Skeletal muscle satellite cell (primary cell): ENCODE measurements at regions not wholly inside any gene's neighbourhood (a gene's known extent, or its start where the extent isn't known, plus 50 kb on each side); places are given as distances from the start of the nearest gene placed in this dataset.

Source experiments
- H3K27me3 ChIP-seq: 2 replicates; pipeline ENCODE4 v1.7.0; 2013; ENCODE audit warnings: low read length; ENCODE audit not compliant: control insufficient read depth, insufficient read depth
- H3K36me3 ChIP-seq: 2 replicates; pipeline ENCODE4 v1.7.0; 2013; ENCODE audit warnings: mild to moderate bottlenecking, control low read depth, low read length; ENCODE audit not compliant: insufficient read depth
- H3K4me1 ChIP-seq: 2 replicates; pipeline ENCODE4 v1.7.0; 2013; ENCODE audit warnings: low read length; ENCODE audit not compliant: control insufficient read depth, insufficient read depth
- H3K4me2 ChIP-seq: 2 replicates; pipeline ENCODE4 v1.7.0; 2013; ENCODE audit warnings: mild to moderate bottlenecking, low read length
- H3K4me3 ChIP-seq: 2 replicates; pipeline ENCODE4 v1.7.0; 2013; ENCODE audit warnings: low read length
- H3K9ac ChIP-seq: 2 replicates; pipeline ENCODE4 v1.7.0; 2013; ENCODE audit warnings: mild to moderate bottlenecking, low read depth, low read length, moderate library complexity
- H3K9me3 ChIP-seq: replicated peaks from 2 replicates; pipeline ENCODE4 v1.7.0; 2013; ENCODE audit warnings: mild to moderate bottlenecking, control low read depth, low read length

- Histone ChIP-seq H3K4me2 (no peak overlapping the region), H3K4me3 (no peak overlapping the region), H3K9me3 (no peaks in the 10 kb centered on the region), H3K9ac (no peak overlapping the region), H3K27me3 (no peaks in the 10 kb centered on the region), H3K4me1 (peaks cover 17% of the 10 kb centered on the region), H3K36me3 (no peaks in the 10 kb centered on the region)
Measured at GRCh38 chr6:90787446-90787845, 200.6 kb upstream of the MAP3K7 start.

- Histone ChIP-seq H3K4me1 (no peaks in the 10 kb centered on the region), H3K9ac (no peak overlapping the region), H3K4me3 (no peak overlapping the region), H3K36me3 (no peaks in the 10 kb centered on the region), H3K9me3 (no peaks in the 10 kb centered on the region), H3K4me2 (no peak overlapping the region), H3K27me3 (no peaks in the 10 kb centered on the region)
Measured at GRCh38 chr6:90780778-90781177, 193.9 kb upstream of the MAP3K7 start.

GRCh38 chr6:90780141-90780540 lies 193.3 kb upstream of the MAP3K7 start:
- no peak overlapping the region for H3K4me3 ChIP-seq
- H3K4me1 ChIP-seq: no peaks in the 10 kb centered on the region
- H3K4me2 ChIP-seq: no peak overlapping the region
- no peaks in the 10 kb centered on the region for H3K9me3 ChIP-seq
- H3K36me3 ChIP-seq: no peaks in the 10 kb centered on the region
- H3K27me3 ChIP-seq: no peaks in the 10 kb centered on the region
- H3K9ac ChIP-seq: no peak overlapping the region

- Histone ChIP-seq H3K9me3 (no peaks in the 10 kb centered on the region), H3K4me2 (no peak overlapping the region), H3K36me3 (no peaks in the 10 kb centered on the region), H3K4me3 (no peak overlapping the region), H3K27me3 (no peaks in the 10 kb centered on the region), H3K4me1 (no peaks in the 10 kb centered on the region), H3K9ac (no peak overlapping the region)
Measured at GRCh38 chr6:90778417-90779203, 191.7 kb upstream of the MAP3K7 start.

GRCh38 chr6:90770778-90771177 lies 183.9 kb upstream of the MAP3K7 start:
- Histone ChIP-seq H3K9me3 (no peaks in the 10 kb centered on the region), H3K27me3 (no peaks in the 10 kb centered on the region), H3K4me2 (no peak overlapping the region), H3K9ac (no peak overlapping the region), H3K36me3 (no peaks in the 10 kb centered on the region), H3K4me3 (no peak overlapping the region), H3K4me1 (no peaks in the 10 kb centered on the region)

- Histone ChIP-seq H3K4me1 (peaks cover 8% of the 10 kb centered on the region), H3K9ac (no peak overlapping the region), H3K9me3 (no peaks in the 10 kb centered on the region), H3K27me3 (no peaks in the 10 kb centered on the region), H3K4me2 (no peak overlapping the region), H3K36me3 (no peaks in the 10 kb centered on the region), H3K4me3 (no peak overlapping the region)
Measured at GRCh38 chr6:90765895-90766294, 179.0 kb upstream of the MAP3K7 start.

GRCh38 chr6:90765491-90765890 lies 178.6 kb upstream of the MAP3K7 start:
- H3K27me3 ChIP-seq: no peaks in the 10 kb centered on the region
- no peak overlapping the region for H3K9ac ChIP-seq
- no peak overlapping the region for H3K4me3 ChIP-seq
- no peak overlapping the region for H3K4me2 ChIP-seq
- no peaks in the 10 kb centered on the region for H3K36me3 ChIP-seq
- H3K4me1 ChIP-seq: peaks cover 8% of the 10 kb centered on the region
- no peaks in the 10 kb centered on the region for H3K9me3 ChIP-seq

- H3K36me3 ChIP-seq: no peaks in the 10 kb centered on the region
- peaks cover 8% of the 10 kb centered on the region for H3K4me1 ChIP-seq
- H3K27me3 ChIP-seq: no peaks in the 10 kb centered on the region
- no peaks in the 10 kb centered on the region for H3K9me3 ChIP-seq
- H3K4me2 ChIP-seq: no peak overlapping the region
- H3K9ac ChIP-seq: no peak overlapping the region
- no peak overlapping the region for H3K4me3 ChIP-seq
Measured at GRCh38 chr6:90764001-90764400, 177.1 kb upstream of the MAP3K7 start.

- Histone ChIP-seq H3K9me3 (no peaks in the 10 kb centered on the region), H3K9ac (no peak overlapping the region), H3K27me3 (no peaks in the 10 kb centered on the region), H3K4me3 (no peak overlapping the region), H3K4me1 (peaks cover 8% of the 10 kb centered on the region), H3K4me2 (no peak overlapping the region), H3K36me3 (no peaks in the 10 kb centered on the region)
Measured at GRCh38 chr6:90759664-90760063, 172.8 kb upstream of the MAP3K7 start.

- Histone ChIP-seq H3K4me2 (no peak overlapping the region), H3K36me3 (no peaks in the 10 kb centered on the region), H3K4me3 (no peak overlapping the region), H3K9me3 (no peaks in the 10 kb centered on the region), H3K27me3 (no peaks in the 10 kb centered on the region), H3K9ac (no peak overlapping the region), H3K4me1 (no peaks in the 10 kb centered on the region)
Measured at GRCh38 chr6:90758741-90759140, 171.9 kb upstream of the MAP3K7 start.

- no peak overlapping the region for H3K4me3 ChIP-seq
- H3K9me3 ChIP-seq: no peaks in the 10 kb centered on the region
- no peak overlapping the region for H3K9ac ChIP-seq
- H3K4me1 ChIP-seq: no peaks in the 10 kb centered on the region
- no peaks in the 10 kb centered on the region for H3K36me3 ChIP-seq
- no peaks in the 10 kb centered on the region for H3K27me3 ChIP-seq
- no peak overlapping the region for H3K4me2 ChIP-seq
Measured at GRCh38 chr6:90753820-90754643, 167.2 kb upstream of the MAP3K7 start.
